ENCODE measurements at regions not wholly inside any gene's neighbourhood (a gene's known extent, or its start where the extent isn't known, plus 50 kb on each side); places are given as distances from the start of the nearest gene placed in this dataset.

DNA sequence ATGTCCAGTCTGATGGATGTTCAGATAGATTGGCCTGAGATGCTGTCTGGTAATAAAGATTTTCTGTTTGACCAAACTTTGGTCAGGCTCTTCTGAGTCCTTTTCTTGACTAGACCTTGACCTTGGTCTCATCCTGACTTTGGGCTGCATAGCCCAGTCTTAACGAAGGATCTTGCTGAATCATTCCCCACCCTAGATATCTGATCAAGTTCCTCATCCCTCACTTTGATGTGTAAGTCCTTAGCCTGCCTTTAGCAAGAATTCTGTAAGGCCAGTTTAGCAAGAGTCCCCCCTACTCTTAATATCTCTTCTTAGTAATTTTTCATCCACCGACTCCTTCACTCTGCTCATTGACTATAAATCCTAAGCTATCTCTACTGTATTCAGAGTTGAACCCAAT, 244.4 kb upstream of the JADE1 start:
- TF ChIP-seq, protein P1, sequence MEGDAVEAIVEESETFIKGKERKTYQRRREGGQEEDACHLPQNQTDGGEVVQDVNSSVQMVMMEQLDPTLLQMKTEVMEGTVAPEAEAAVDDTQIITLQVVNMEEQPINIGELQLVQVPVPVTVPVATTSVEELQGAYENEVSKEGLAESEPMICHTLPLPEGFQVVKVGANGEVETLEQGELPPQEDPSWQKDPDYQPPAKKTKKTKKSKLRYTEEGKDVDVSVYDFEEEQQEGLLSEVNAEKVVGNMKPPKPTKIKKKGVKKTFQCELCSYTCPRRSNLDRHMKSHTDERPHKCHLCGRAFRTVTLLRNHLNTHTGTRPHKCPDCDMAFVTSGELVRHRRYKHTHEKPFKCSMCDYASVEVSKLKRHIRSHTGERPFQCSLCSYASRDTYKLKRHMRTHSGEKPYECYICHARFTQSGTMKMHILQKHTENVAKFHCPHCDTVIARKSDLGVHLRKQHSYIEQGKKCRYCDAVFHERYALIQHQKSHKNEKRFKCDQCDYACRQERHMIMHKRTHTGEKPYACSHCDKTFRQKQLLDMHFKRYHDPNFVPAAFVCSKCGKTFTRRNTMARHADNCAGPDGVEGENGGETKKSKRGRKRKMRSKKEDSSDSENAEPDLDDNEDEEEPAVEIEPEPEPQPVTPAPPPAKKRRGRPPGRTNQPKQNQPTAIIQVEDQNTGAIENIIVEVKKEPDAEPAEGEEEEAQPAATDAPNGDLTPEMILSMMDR (IDR thresholded peaks at IDR 0.05), result no peak
- no peak for TF ChIP-seq EZH2 (IDR thresholded peaks at IDR 0.05; ENCODE audit: borderline replicate concordance, insufficient read depth, low read depth, low read length, poor library complexity, severe bottlenecking)
